K562 (cell line): ENCODE measurements at regions not wholly inside any gene's neighbourhood (a gene's known extent, or its start where the extent isn't known, plus 50 kb on each side); places are given as distances from the start of the nearest gene placed in this dataset.

Experiments used
- ARHGAP35 ChIP-seq: fragments of 450-650 bp; IDR thresholded peaks from 2 replicates; pipeline ENCODE4 v1.6.1; 2018; ENCODE audit not compliant: partially characterized antibody
- ARID3A ChIP-seq: IDR thresholded peaks from 2 replicates; pipeline ENCODE4 v1.6.1; 2012; ENCODE audit warnings: low read depth, low read length, improper control_type of control experiment, borderline replicate concordance
- ATF3 ChIP-seq, 2 experiments: fragments of 450-650 bp in 1 of 2; sonication (generic) in 1 of 2; formaldehyde crosslinking in 1 of 2; IDR thresholded peaks in 1 of 2; conservative IDR thresholded peaks in 1 of 2; 2 replicates each; pipeline versions ENCODE4 v1.6.1 to v1.8.1; 2016 to 2023; ENCODE audit warnings: mild to moderate bottlenecking in 2 of 2, moderate library complexity in 2 of 2, inconsistent platforms in 1 of 2, missing genetic modification reagents in 1 of 2
- BHLHE40 ChIP-seq: IDR thresholded peaks from 2 replicates; pipeline ENCODE4 v1.6.1; 2011; ENCODE audit warnings: low read length, improper control_type of control experiment
- FOXA3 ChIP-seq, 2 experiments: fragments of 450-650 bp in 1 of 2; sonication (generic) in 1 of 2; formaldehyde crosslinking; IDR thresholded peaks in 1 of 2; conservative IDR thresholded peaks in 1 of 2; 2 replicates each; pipeline versions ENCODE4 v1.4.0 to v1.8.0; 2020 to 2022; ENCODE audit warnings: mild to moderate bottlenecking in 2 of 2, missing genetic modification reagents in 1 of 2
- JUN ChIP-seq, 2 experiments: sonication (generic) in 1 of 2; formaldehyde crosslinking in 1 of 2; IDR thresholded peaks; 2 replicates each; pipeline versions ENCODE4 v1.6.1 to v1.8.0; 2012 to 2022; ENCODE audit warnings: borderline replicate concordance in 2 of 2, mild to moderate bottlenecking in 2 of 2, improper control_type of control experiment in 1 of 2, low read depth in 1 of 2, low read length in 1 of 2, missing genetic modification reagents in 1 of 2
- JUND ChIP-seq, 2 experiments: IDR thresholded peaks; 2 replicates in 1 of 2; 3 replicates in 1 of 2; pipeline ENCODE4 v1.6.1; 2011; ENCODE audit warnings: borderline replicate concordance in 2 of 2, low read depth in 2 of 2, low read length in 2 of 2, improper control_type of control experiment in 1 of 2, missing biosample characterization in 1 of 2, missing genetic modification characterization in 1 of 2, missing genetic modification reagents in 1 of 2
- KDM5B ChIP-seq: fragments of 200-600 bp; sonication (generic); IDR thresholded peaks from 2 replicates; pipeline ENCODE4 v1.6.1; 2012; ENCODE audit warnings: low read depth, mild to moderate bottlenecking, moderate library complexity, low read length, control low read depth, inconsistent platforms; ENCODE audit not compliant: insufficient replicate concordance
- MCM3 ChIP-seq: fragments of 450-650 bp; IDR thresholded peaks from 2 replicates; pipeline ENCODE4 v1.6.1; 2016
- NR2C2 ChIP-seq, 2 experiments: fragments of 200-800 bp in 1 of 2; sonication (Bioruptor generic) in 1 of 2; sonication (generic) in 1 of 2; formaldehyde crosslinking in 1 of 2; IDR thresholded peaks; 2 replicates each; pipeline versions ENCODE4 v1.6.1 to v1.8.0; 2016 to 2022; ENCODE audit warnings: mild to moderate bottlenecking in 1 of 2, missing compliant biosample characterization in 1 of 2, missing genetic modification characterization in 1 of 2, missing genetic modification reagents in 1 of 2
- POLR2A ChIP-seq: fragments of 450-650 bp; conservative IDR thresholded peaks from 2 replicates; pipeline ENCODE4 v1.6.1; 2016
- ZNF445 ChIP-seq: fragments of 250-450 bp; sonication (Bioruptor Pico); IDR thresholded peaks from 2 replicates; pipeline ENCODE4 v1.4.0; 2020; ENCODE audit warnings: low read depth, mild to moderate bottlenecking, moderate library complexity
- ZNF592 ChIP-seq: fragments of 450-650 bp; IDR thresholded peaks from 2 replicates; pipeline ENCODE4 v1.6.1; 2017; ENCODE audit warnings: antibody characterized with exemption, mild to moderate bottlenecking
- ZNF79 ChIP-seq: fragments of 250-450 bp; sonication (Bioruptor Pico); IDR thresholded peaks from 2 replicates; pipeline ENCODE4 v1.4.0; 2020; ENCODE audit warnings: low read depth, mild to moderate bottlenecking, moderate library complexity

GRCh38 chr4:126733301-126733700 lies 899.5 kb upstream of the INTU start (continued):
- TF ChIP-seq POLR2A = no peak
- TF ChIP-seq JUND (IDR thresholded peaks at IDR 0.05; ENCODE audit: borderline replicate concordance, low read depth, low read length) = peak; percentile 70
- TF ChIP-seq JUND (tag; IDR thresholded peaks at IDR 0.05; ENCODE audit: borderline replicate concordance, low read depth, low read length) = peak; percentile 38; the same call in 1 of the 3 replicates
- TF ChIP-seq FOXA3 (CRISPR knock-in tag; conservative IDR thresholded peaks at IDR 0.05 in 1 of 2, IDR thresholded peaks at IDR 0.05 in 1 of 2) = peak in 1 of 2 experiments; percentile 89; a peak in 2 of 4 replicates
- TF ChIP-seq ARID3A = peak; percentile 72; the same call in 1 of the 2 replicates
- no peak for TF ChIP-seq KDM5B
- no peak for TF ChIP-seq MCM3
- peak; percentile 50; the same call in 1 of the 2 replicates for TF ChIP-seq ATF3 (IDR thresholded peaks at IDR 0.05)
- TF ChIP-seq ATF3 (CRISPR knock-in tag; conservative IDR thresholded peaks at IDR 0.05) = no peak
- TF ChIP-seq NR2C2 (CRISPR knock-in tag; IDR thresholded peaks at IDR 0.05) = no peak
- TF ChIP-seq NR2C2 (tag; IDR thresholded peaks at IDR 0.05) = no peak
- no peak for TF ChIP-seq ZNF79 (CRISPR knock-in tag)
- no peak for TF ChIP-seq ARHGAP35
- TF ChIP-seq JUN (IDR thresholded peaks at IDR 0.05; ENCODE audit: borderline replicate concordance, low read depth, low read length) = no peak
- TF ChIP-seq JUN (CRISPR knock-in tag; IDR thresholded peaks at IDR 0.05; ENCODE audit: borderline replicate concordance) = no peak
- no peak for TF ChIP-seq BHLHE40
- TF ChIP-seq ZNF592 = no peak
- no peak for TF ChIP-seq ZNF445 (CRISPR knock-in tag)
